ENCODE measurements at regions not wholly inside any gene's neighbourhood (a gene's known extent, or its start where the extent isn't known, plus 50 kb on each side); places are given as distances from the start of the nearest gene placed in this dataset.

- no peak for TF ChIP-seq POLR2A (IDR thresholded peaks at IDR 0.05)
- no peak for TF ChIP-seq CTCF (IDR thresholded peaks at IDR 0.05)
Measured at GRCh38 chr1:81340239-81340638, 460.5 kb upstream of the ADGRL2 start.
